AG09319 (cell line): ENCODE measurements at regions not wholly inside any gene's neighbourhood (a gene's known extent, or its start where the extent isn't known, plus 50 kb on each side); places are given as distances from the start of the nearest gene placed in this dataset.
A peak's percentile ranks its signal among the peaks of the same experiment; 100 is the strongest.

Experiments used
- DNase-seq: peaks from one replicate; pipeline ENCODE4 v3.0.0-alpha.2; 2010; ENCODE audit warnings: low read depth; ENCODE audit errors: extremely low read depth
- CTCF ChIP-seq: IDR thresholded peaks from 2 replicates; pipeline ENCODE4 v1.5.1; 2011; ENCODE audit warnings: low read depth, mild to moderate bottlenecking, inconsistent platforms, low read length, moderate library complexity

GRCh38 chr18:8894823-8895222 lies 189.5 kb downstream of the MTCL1 start:
- no peak for DNase-seq
- no peak for TF ChIP-seq CTCF

GRCh38 chr18:8895341-8895740 lies 190.0 kb downstream of the MTCL1 start:
- no peak for DNase-seq
- TF ChIP-seq CTCF: no peak

DNA sequence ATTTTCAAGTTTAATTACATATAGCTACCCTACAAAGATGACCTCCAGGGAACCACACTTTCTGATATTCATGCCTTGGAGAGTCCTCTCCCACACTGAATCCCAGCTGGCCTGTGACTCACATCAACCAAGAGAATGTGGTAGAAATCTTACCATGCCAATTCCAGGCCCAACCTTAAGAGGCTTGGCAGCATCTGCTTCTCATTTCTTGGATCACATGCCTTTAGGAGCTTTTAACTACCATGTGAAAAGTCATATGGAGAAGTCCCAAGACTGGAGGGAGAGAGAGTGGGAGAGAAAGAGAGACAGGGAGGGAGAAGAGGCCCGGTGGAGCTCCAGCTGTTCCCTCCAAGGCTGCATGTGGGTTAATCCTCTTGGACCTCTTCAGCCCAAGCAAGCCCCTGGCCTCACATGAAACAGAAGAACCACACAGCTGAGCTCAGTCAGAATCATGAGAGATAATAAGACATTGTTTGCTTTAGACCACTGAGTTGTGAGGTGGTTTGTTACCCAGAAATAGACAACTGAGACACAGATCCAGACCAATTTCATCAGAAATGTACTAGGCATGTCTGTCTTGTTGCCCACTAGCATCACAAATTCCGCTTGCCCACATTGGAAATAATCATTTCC lies 190.7 kb downstream of the MTCL1 start:
- DNase-seq: peak; percentile 78

GRCh38 chr18:8899000-8899399 lies 193.6 kb downstream of the MTCL1 start:
- TF ChIP-seq CTCF: no peak
- no peak for DNase-seq

More for the DNA sequence above, 190.7 kb downstream of the MTCL1 start:
- TF ChIP-seq CTCF: no peak

- DNase-seq: no peak
- TF ChIP-seq CTCF: no peak
Measured at GRCh38 chr18:8900552-8900951, 195.2 kb downstream of the MTCL1 start.

DNA sequence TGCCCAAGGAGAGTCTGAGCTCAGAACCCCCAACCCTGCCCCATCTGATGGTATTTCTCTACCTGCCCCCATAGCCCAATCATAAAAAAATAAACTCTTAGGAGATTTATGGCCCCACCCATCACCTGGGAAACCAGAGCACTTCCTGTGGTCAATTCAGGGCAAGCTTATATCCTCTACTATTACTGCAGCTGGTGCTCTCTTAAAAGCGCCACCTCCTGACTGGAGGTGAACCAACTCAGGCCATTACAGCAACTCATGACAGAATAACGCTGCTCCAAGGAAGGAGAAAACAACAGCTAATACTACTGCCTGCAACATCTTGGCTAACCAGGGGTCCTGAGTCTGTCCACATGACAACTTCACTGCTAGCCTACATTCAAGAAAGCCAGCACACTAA lies 195.7 kb downstream of the MTCL1 start:
- no peak for TF ChIP-seq CTCF
- DNase-seq: no peak

- no peak for DNase-seq
Measured at GRCh38 chr18:8904316-8904715, 198.2 kb upstream of the NDUFV2 start.

More at GRCh38 chr18:8904316-8904715, 198.2 kb upstream of the NDUFV2 start:
- TF ChIP-seq CTCF: no peak
